CD4-positive, CD25-positive, alpha-beta regulatory T cell (primary cell): ENCODE measurements at regions not wholly inside any gene's neighbourhood (a gene's known extent, or its start where the extent isn't known, plus 50 kb on each side); places are given as distances from the start of the nearest gene placed in this dataset.

ENCODE experiments used
- ATAC-seq, 2 donors: fragments of 150-1000 bp; cut with Tn5 transposase; one replicate each; pipeline ENCODE4 v1.10.0; 2021; ENCODE audit warnings: low read depth in 2 of 2, moderate number of reproducible peaks in 2 of 2, moderate library complexity in 1 of 2
- DNase-seq, 3 donors: peaks; one replicate each; pipeline versions ENCODE4 v3.0.0 to v3.0.0-alpha.2; 2012 to 2022; ENCODE audit warnings: mixed read lengths in 1 of 3
- H3K27ac ChIP-seq: one replicate; pipeline ENCODE4 v1.7.0; 2013; ENCODE audit warnings: mild to moderate bottlenecking, low read length; ENCODE audit not compliant: insufficient read depth, poor library complexity, severe bottlenecking
- H3K27me3 ChIP-seq: one replicate; pipeline ENCODE4 v1.7.0; 2013; ENCODE audit warnings: low read length; ENCODE audit not compliant: control insufficient read depth, insufficient read depth
- H3K36me3 ChIP-seq: one replicate; pipeline ENCODE4 v1.7.0; 2013; ENCODE audit warnings: mild to moderate bottlenecking, low read length, moderate library complexity; ENCODE audit not compliant: control insufficient read depth, insufficient read depth
- H3K4me1 ChIP-seq: 2 replicates; pipeline ENCODE4 v1.7.0; 2013; ENCODE audit warnings: mild to moderate bottlenecking, low read length; ENCODE audit not compliant: insufficient read depth, control insufficient read depth, poor library complexity, severe bottlenecking
- H3K4me3 ChIP-seq: one replicate; pipeline ENCODE4 v1.7.0; 2013; ENCODE audit warnings: low read depth, mild to moderate bottlenecking, low read length, moderate library complexity
- H3K9me3 ChIP-seq, 2 experiments: 1 replicate in 1 of 2; 2 replicates in 1 of 2; pipeline ENCODE4 v1.7.0; 2013; ENCODE audit warnings: low read length in 2 of 2, mild to moderate bottlenecking in 1 of 2, moderate library complexity in 1 of 2; ENCODE audit not compliant: control insufficient read depth in 2 of 2
- H3K27ac Mint-ChIP-seq, 3 donors: one replicate each; pipeline ENCODE4 v1.8.0; 2020 to 2022; ENCODE audit warnings: mild to moderate bottlenecking in 3 of 3, mixed read lengths in 3 of 3, moderate library complexity in 2 of 3
- H3K27me3 Mint-ChIP-seq: one replicate; pipeline ENCODE4 v1.8.0; 2022; ENCODE audit warnings: mild to moderate bottlenecking, mixed read lengths
- H3K36me3 Mint-ChIP-seq: one replicate; pipeline ENCODE4 v1.8.0; 2020; ENCODE audit warnings: mixed read lengths
- H3K4me1 Mint-ChIP-seq, 4 donors: one replicate each; pipeline ENCODE4 v1.8.0; 2020 to 2022; ENCODE audit warnings: mixed read lengths in 4 of 4, mild to moderate bottlenecking in 1 of 4
- H3K4me3 Mint-ChIP-seq, 4 donors: one replicate each; pipeline ENCODE4 v1.8.0; 2020 to 2022; ENCODE audit warnings: mild to moderate bottlenecking in 4 of 4, mixed read lengths in 4 of 4, moderate library complexity in 3 of 4
- H3K9me3 Mint-ChIP-seq, 7 donors: one replicate each; pipeline ENCODE4 v1.8.0; 2020 to 2022; ENCODE audit warnings: mixed read lengths in 7 of 7, mild to moderate bottlenecking in 3 of 7, moderate library complexity in 2 of 7

DNA sequence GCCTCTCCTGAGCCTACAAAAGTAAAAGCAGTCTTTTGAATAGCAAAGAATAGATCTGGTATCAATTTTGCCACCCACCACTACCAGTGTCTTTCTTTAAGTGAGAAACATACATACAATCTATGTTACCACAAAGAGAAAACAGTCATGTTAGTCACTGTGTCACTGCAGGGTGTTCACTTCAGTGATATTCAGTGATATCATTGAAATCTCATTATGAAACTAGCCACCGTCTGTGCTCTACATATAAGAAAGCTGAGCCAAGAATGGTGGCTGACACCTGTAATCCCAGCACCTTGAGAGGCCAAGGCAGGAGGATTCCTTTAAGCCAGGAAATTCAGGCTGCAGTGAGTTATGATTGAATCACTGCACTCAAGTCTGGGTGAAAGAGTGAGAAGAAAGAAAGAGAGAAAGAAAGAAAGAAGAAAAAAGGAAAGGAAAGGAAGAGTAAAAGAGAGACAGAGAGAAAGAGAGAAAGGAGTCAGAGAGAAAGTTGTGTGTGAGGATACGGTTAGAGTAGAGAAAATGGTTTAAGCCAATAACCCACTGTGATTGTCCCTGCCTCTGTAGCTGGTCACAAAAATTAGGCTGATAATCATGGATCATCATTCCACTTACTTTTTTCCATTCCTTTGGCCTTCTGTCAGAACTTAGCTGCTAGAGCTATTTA lies 847.1 kb downstream of the FAM181B start:
- H3K27ac Mint-ChIP-seq = no peak overlapping the region
- Histone ChIP-seq H3K4me1 (no peaks in the 10 kb centered on the region), H3K9me3 (no peaks in the 10 kb centered on the region), H3K4me3 (no peak overlapping the region), H3K27me3 (no peaks in the 10 kb centered on the region), H3K27ac (no peak overlapping the region), H3K36me3 (no peaks in the 10 kb centered on the region)
- H3K4me1 Mint-ChIP-seq = no peaks in the 10 kb centered on the region
- no peaks in the 10 kb centered on the region for H3K27me3 Mint-ChIP-seq
- DNase-seq = no peak
- ATAC-seq = no peak
- no peaks in the 10 kb centered on the region for H3K36me3 Mint-ChIP-seq
- peak overlapping the region in 1 of 4 donors; percentile 3 for H3K4me3 Mint-ChIP-seq
- peaks cover 0 to 5% (median 2%) of the 10 kb centered on the region in 7 donors for H3K9me3 Mint-ChIP-seq

- peaks cover 24% of the 10 kb centered on the region for H3K4me1 ChIP-seq
- DNase-seq (peak in 2 of 3 donors; percentile 21 to 27), ATAC-seq (no peak)
- H3K27ac ChIP-seq = no peak overlapping the region
- Mint-ChIP-seq H3K4me1 (peaks cover 13 to 39% (median 27%) of the 10 kb centered on the region in 4 donors), H3K36me3 (no peaks in the 10 kb centered on the region), H3K4me3 (peak overlapping the region in 2 of 4 donors; percentile 8 to 16), H3K27me3 (peaks cover 6% of the 10 kb centered on the region), H3K27ac (no peak overlapping the region), H3K9me3 (no peaks in the 10 kb centered on the region)
- no peak overlapping the region for H3K4me3 ChIP-seq
- H3K36me3 ChIP-seq = no peaks in the 10 kb centered on the region
- H3K9me3 ChIP-seq = no peaks in the 10 kb centered on the region
- H3K27me3 ChIP-seq = no peaks in the 10 kb centered on the region
Observed at GRCh38 chr11:81874635-81875034, 859.0 kb downstream of the FAM181B start.

GRCh38 chr11:81870815-81871214 lies 862.8 kb downstream of the FAM181B start:
- Mint-ChIP-seq H3K27ac (peak overlapping the region; percentile 44 to 94 (median 91)), H3K9me3 (peaks cover 0 to 2% (median 0%) of the 10 kb centered on the region in 7 donors), H3K4me1 (peaks cover 16 to 56% (median 40%) of the 10 kb centered on the region in 4 donors), H3K4me3 (peak overlapping the region; percentile 18 to 85 (median 72)), H3K36me3 (no peaks in the 10 kb centered on the region), H3K27me3 (peaks cover 6% of the 10 kb centered on the region)
- ATAC-seq (no peak), DNase-seq (no peak)
- peak overlapping the region; percentile 82 for H3K27ac ChIP-seq
- H3K4me3 ChIP-seq = peak overlapping the region; percentile 76
- H3K27me3 ChIP-seq = no peaks in the 10 kb centered on the region
- peaks cover 40% of the 10 kb centered on the region for H3K4me1 ChIP-seq
- no peaks in the 10 kb centered on the region for H3K9me3 ChIP-seq
- H3K36me3 ChIP-seq = no peaks in the 10 kb centered on the region

GRCh38 chr11:81870066-81870412 lies 863.6 kb downstream of the FAM181B start:
- Histone ChIP-seq H3K27ac (peak overlapping the region; percentile 82), H3K9me3 (no peaks in the 10 kb centered on the region), H3K4me3 (peak overlapping the region; percentile 76), H3K27me3 (no peaks in the 10 kb centered on the region), H3K36me3 (no peaks in the 10 kb centered on the region), H3K4me1 (peaks cover 40% of the 10 kb centered on the region)
- peak overlapping the region; percentile 84 to 94 (median 91) for H3K27ac Mint-ChIP-seq
- H3K4me1 Mint-ChIP-seq = peaks cover 16 to 50% (median 34%) of the 10 kb centered on the region in 4 donors
- H3K36me3 Mint-ChIP-seq = no peaks in the 10 kb centered on the region
- no peak for DNase-seq
- no peaks in the 10 kb centered on the region for H3K27me3 Mint-ChIP-seq
- H3K4me3 Mint-ChIP-seq = peak overlapping the region; percentile 58 to 87 (median 85)
- H3K9me3 Mint-ChIP-seq = peaks cover 0 to 2% (median 0%) of the 10 kb centered on the region in 7 donors
- ATAC-seq = peak; percentile 52 to 54

- peak; percentile 90 for ATAC-seq
- peak overlapping the region; percentile 58 to 87 (median 85) for H3K4me3 Mint-ChIP-seq
- peak overlapping the region; percentile 84 to 94 (median 91) for H3K27ac Mint-ChIP-seq
- H3K4me3 ChIP-seq = peak overlapping the region; percentile 76
- H3K27me3 ChIP-seq = no peaks in the 10 kb centered on the region
- peak; percentile 75 to 94 (median 91) for DNase-seq
- peak overlapping the region; percentile 82 for H3K27ac ChIP-seq
- peaks cover 0 to 2% (median 0%) of the 10 kb centered on the region in 7 donors for H3K9me3 Mint-ChIP-seq
- H3K4me1 Mint-ChIP-seq = peaks cover 14 to 45% (median 32%) of the 10 kb centered on the region in 4 donors
- H3K27me3 Mint-ChIP-seq = no peaks in the 10 kb centered on the region
- H3K36me3 ChIP-seq = no peaks in the 10 kb centered on the region
- no peaks in the 10 kb centered on the region for H3K36me3 Mint-ChIP-seq
- peaks cover 37% of the 10 kb centered on the region for H3K4me1 ChIP-seq
- H3K9me3 ChIP-seq = no peaks in the 10 kb centered on the region
Observed at GRCh38 chr11:81869351-81870065, 864.2 kb downstream of the FAM181B start.

DNA sequence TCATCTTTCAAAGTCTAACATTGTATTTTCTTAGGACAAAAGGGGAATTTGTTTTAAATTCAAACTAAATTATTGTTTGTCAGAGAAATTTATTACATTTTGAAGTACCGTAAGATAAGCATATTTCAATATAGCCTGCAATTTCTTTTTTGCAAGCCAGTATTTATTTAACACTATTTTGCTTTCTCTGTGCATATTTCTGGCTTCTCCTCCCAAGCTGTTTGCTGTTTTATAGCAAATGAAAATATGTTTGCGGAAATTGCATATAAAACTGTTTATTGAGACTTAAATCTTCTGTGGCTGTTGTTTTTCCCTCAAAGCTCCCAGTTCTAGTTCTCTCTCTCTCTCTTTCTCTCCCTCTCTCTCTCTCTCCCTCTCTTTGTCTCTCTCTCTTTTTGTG lies 866.8 kb downstream of the FAM181B start:
- Histone ChIP-seq H3K4me3 (no peak overlapping the region), H3K4me1 (peaks cover 33% of the 10 kb centered on the region), H3K27me3 (no peaks in the 10 kb centered on the region), H3K36me3 (no peaks in the 10 kb centered on the region), H3K27ac (no peak overlapping the region), H3K9me3 (no peaks in the 10 kb centered on the region)
- Mint-ChIP-seq H3K36me3 (no peaks in the 10 kb centered on the region), H3K4me1 (peaks cover 7 to 42% (median 27%) of the 10 kb centered on the region in 4 donors), H3K27me3 (no peaks in the 10 kb centered on the region), H3K9me3 (peaks cover 0 to 2% (median 0%) of the 10 kb centered on the region in 7 donors), H3K27ac (peak overlapping the region in 1 of 3 donors; percentile 56), H3K4me3 (no peak overlapping the region)
- ATAC-seq = no peak
- no peak for DNase-seq

DNA sequence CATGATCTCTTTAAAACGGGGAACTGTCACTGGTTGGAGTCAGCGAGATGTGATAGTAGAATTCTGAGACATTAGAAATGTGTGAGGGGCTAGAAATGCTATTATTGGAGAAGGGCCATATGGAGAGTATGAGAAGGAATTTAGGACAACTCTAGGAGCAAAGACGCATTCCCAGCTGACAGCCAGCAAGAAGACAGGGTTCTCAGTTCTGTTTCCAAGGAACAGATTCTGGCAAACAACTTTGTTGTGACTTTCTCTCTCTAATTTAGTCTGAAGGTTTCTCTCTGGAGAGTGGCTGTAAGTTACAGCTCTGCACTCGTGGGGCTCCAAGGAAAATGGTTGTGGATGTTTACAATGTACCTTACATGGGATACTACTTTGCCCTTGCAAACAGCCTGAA lies 876.3 kb downstream of the FAM181B start:
- Mint-ChIP-seq H3K36me3 (no peaks in the 10 kb centered on the region), H3K4me3 (no peak overlapping the region), H3K4me1 (peaks cover 0 to 4% (median 0%) of the 10 kb centered on the region in 4 donors), H3K27ac (no peak overlapping the region), H3K27me3 (no peaks in the 10 kb centered on the region), H3K9me3 (peaks cover 0 to 3% (median 0%) of the 10 kb centered on the region in 7 donors)
- Histone ChIP-seq H3K4me3 (no peak overlapping the region), H3K4me1 (no peaks in the 10 kb centered on the region), H3K36me3 (no peaks in the 10 kb centered on the region), H3K27ac (no peak overlapping the region), H3K9me3 (no peaks in the 10 kb centered on the region), H3K27me3 (no peaks in the 10 kb centered on the region)
- ATAC-seq (no peak), DNase-seq (no peak)
